ENCODE measurements at regions not wholly inside any gene's neighbourhood (a gene's known extent, or its start where the extent isn't known, plus 50 kb on each side); places are given as distances from the start of the nearest gene placed in this dataset.
"Not testable (repeated sequence)": the region's sequence is repeated elsewhere in the genome, so short reads cannot be mapped to it uniquely, and the experiment has no call there.

DNA sequence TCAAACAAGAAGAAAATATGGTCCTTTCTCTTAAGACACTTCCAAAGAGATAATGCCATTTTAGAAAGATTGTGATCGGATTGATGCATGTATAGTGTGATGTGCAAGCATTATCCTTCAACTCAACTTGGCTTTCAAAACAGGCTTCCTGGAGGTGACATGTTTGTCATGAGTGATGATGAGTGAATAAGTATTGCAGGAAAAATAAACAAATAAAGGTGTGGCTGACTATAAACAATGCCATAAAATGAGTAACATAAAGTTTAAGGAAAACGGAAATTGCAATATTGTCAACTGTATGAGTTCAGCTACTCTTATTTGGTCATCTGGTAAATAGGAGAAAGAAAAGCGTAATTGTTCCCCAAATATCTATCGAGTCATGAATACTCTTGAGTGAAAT lies 1283.7 kb downstream of the PCDH9 start:
- no peak for DNase-seq (ENCODE audit: low spot score)

- DNase-seq (ENCODE audit: low spot score), result no peak
Measured at GRCh38 chr13:65943708-65944107, 1286.4 kb downstream of the PCDH9 start.

DNA sequence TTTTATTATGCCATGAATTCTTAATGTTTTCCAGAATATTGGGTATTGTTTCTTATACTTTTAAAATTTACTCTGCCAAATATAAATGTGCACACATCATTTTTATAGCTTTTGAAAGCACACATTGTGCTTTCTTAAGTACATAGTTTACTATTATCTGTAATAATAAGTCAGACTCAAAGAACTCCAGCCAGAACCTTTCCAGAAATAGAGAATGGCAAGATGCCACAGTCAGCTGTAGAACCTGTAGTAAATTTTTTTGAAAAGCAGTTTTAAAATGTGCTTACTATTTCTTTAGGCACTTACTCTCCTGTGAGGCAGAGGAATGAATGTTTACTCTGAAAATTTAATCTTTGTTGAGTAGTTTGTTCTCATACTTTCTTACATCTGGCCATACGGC lies 1287.1 kb downstream of the PCDH9 start:
- no peak for DNase-seq (ENCODE audit: low spot score)

- no peak for DNase-seq (ENCODE audit: low spot score)
Measured at GRCh38 chr13:65940720-65941119, 1289.4 kb downstream of the PCDH9 start.

DNA sequence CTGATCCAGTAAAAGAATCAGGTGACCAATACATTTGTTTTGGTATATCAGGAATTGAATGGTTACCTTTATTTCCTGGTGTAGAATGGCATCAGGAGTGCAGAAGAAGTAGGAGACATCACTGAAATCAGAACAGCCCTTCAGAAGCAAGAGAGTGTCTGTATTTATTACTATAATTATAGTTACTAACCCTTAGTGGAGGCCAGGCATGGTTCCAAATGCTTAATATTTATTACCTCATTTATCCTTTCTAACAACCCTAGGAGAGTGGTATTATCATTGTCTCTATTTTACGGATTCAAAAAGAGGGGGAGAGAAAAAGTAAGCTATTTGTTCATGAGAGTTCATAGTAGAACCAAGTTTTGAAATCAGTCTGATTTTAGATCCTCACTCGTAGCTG lies 1292.9 kb downstream of the PCDH9 start:
- DNase-seq (ENCODE audit: low spot score), result no peak

DNA sequence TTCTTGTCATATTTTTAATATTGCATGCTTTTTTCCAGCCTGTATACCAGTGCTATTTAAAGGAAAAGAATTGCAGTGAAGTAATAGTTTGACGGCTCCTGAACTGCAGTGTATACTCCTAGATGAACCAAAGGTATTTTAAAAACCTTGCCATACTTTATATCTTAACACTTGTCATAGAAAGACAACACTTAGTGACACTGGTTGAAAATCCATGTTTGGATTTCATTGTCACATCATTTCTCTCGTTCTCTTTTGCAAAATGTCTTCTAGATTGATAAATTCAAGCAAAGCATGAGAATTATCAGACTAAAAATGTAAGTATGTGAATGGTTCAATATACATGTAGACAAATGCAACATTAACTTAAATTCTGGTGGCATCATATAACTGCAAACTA lies 1293.9 kb downstream of the PCDH9 start:
- no peak for DNase-seq (ENCODE audit: low spot score)

DNA sequence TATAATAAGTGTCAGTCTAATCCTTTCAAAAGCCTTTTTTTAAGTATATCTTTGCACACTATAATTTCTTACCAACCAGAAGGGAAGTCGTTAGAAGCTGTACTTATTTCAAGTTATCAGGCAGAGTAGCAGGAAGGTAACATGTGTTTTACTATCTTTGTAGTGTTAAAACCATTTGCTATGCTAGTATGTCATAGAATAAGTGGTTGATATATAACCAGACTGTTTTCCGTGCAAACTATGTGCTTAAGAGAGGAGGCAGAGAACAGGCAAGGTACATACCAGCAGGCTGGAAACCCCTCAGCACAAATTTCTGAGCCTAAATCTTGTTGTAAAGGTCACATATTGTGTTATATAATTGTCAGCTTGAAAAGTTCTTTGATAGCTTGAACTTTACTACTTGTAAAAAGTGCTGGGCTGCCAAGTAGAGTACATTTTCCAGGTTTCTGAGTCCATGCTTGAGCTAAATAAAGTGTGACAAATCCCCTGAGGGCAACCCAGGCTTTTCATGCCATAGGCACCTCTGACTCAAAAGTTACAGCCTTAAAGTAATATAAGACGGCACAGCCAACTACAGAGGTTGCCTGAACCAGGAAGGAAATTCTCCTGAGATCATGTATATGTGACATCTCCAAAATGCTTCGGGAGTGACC lies 1297.4 kb downstream of the PCDH9 start:
- DNase-seq (ENCODE audit: low spot score), result no peak

GRCh38 chr13:65932013-65932412 lies 1298.1 kb downstream of the PCDH9 start:
- no peak for DNase-seq (ENCODE audit: low spot score)

GRCh38 chr13:65929436-65929835 lies 1300.7 kb downstream of the PCDH9 start:
- DNase-seq (ENCODE audit: low spot score), result no peak

DNA sequence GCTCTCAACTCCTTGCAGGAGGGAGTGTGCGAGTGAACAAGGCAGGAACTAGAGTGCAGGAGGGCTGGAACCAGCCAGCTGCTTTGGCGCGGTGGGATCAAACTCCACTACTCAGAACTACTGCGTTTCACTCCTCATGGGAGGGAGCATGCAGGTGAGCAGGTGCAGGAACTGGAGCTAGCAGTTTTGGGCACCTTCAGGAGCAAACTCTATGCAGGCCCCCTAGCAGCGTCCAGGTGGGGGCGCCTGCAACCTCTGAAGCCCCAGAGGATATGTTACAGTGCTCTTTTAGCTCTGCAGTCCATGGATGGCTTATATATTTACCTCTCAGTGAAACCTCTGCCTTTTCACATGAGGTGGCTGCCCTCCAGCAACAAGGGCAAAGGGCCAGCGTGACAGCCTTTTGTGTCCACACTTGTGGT lies 1303.4 kb downstream of the PCDH9 start:
- DNase-seq (ENCODE audit: low spot score), result no peak

DNA sequence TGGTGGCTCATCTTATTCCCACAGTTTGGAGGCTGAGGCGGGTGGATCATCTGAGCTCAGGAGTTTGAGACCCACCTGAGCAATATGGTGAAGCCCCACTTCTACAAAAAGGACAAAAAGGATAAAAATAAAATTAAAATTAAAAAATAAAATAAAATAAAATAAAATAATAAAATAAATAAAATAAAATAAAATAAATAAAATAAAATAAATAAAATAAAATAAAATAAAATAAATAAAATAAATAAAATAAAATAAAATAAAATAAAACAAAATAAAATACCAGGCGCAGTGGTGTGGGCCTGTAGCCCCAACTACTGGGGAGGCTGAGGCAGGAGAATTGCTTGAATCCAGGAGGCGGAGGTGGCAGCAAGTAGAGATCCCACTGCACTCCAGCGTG lies 1307.3 kb downstream of the PCDH9 start:
- DNase-seq (ENCODE audit: low spot score), result not testable (repeated sequence)

- no peak for DNase-seq (ENCODE audit: low spot score)
Measured at GRCh38 chr13:65921933-65922332, 1308.2 kb downstream of the PCDH9 start.

- no peak for DNase-seq (ENCODE audit: low spot score)
Measured at GRCh38 chr13:65917731-65918130, 1312.4 kb downstream of the PCDH9 start.

- DNase-seq (ENCODE audit: low spot score), result no peak
Measured at GRCh38 chr13:65915195-65915594, 1314.9 kb downstream of the PCDH9 start.

DNA sequence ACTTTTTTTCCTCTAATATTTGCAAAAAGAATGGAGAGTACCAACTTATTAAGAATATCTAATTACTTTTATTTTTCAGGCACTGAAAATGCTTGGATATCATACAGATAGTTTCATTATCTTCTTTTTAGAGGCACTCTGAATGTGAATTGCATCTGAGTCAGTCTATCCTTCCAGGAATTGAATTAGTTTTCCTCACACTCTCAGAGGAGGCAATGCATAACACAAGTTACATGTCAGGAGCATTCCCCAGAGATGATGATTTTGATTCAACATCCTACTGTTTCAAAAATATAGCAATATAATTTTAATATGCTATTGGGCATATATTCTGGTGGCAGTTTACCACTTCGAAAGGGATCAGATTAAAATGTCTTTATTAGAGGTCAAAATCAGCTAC lies 1315.4 kb downstream of the PCDH9 start:
- DNase-seq (ENCODE audit: low spot score), result no peak

DNA sequence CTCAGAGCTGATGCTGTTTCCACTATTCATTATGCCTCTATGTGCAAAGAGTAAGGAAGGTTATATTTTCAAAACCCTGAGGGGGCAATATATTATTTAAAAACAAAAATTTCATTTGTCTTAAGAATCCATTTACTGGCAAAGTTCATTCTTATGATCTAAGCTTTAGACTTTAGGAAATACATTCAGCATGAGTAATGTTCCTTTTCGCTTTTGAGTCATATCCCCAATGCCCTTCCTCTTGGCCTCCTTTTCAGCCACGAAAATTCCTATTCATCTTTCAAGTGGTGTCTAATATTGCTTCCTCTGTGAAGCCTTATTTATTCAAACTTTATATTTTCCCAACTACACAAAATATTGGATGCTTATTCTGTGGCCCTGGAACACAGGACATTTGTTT lies 1317.0 kb downstream of the PCDH9 start:
- DNase-seq (ENCODE audit: low spot score), result no peak

- no peak for DNase-seq (ENCODE audit: low spot score)
Measured at GRCh38 chr13:65912516-65912915, 1317.6 kb downstream of the PCDH9 start.

DNA sequence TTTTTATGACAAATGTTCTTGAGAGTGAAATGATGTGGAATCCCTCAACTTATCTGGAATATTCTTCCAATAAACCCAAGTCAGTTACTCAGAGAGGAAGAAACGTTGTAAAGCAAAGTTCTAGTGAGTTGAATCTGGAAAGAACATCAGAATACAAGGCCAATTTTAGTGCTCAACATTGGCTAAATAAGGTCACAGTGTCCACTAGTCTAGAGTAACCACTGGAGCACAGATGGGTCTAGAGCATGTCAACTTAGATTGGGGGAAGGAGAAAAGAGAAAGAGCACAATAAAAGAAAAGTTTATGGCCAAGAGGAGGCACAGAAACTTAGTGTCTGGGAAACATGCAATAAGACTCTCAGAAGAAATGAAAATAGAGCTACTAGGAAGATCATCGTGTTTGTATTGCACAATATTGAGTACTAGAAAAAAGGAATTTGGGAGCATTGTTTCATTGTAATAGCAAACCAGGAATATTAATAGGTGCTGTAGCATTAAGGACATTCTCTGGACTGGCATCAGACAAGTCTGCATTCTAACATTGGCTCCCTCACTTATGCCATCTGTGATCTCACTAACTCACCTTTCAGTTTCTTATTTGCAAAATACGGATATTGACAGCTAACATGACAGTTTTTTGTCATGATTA lies 1318.5 kb downstream of the PCDH9 start:
- DNase-seq (ENCODE audit: low spot score), result no peak

GRCh38 chr13:65909501-65909900 lies 1320.6 kb downstream of the PCDH9 start:
- no peak for DNase-seq (ENCODE audit: low spot score)

GRCh38 chr13:65907666-65908525 lies 1322.2 kb downstream of the PCDH9 start:
- DNase-seq (ENCODE audit: low spot score), result no peak

GRCh38 chr13:65901723-65902122 lies 1328.4 kb downstream of the PCDH9 start:
- DNase-seq (ENCODE audit: low spot score), result peak; percentile 1

GRCh38 chr13:65894049-65894448 lies 1336.1 kb downstream of the PCDH9 start:
- no peak for DNase-seq (ENCODE audit: low spot score)

DNA sequence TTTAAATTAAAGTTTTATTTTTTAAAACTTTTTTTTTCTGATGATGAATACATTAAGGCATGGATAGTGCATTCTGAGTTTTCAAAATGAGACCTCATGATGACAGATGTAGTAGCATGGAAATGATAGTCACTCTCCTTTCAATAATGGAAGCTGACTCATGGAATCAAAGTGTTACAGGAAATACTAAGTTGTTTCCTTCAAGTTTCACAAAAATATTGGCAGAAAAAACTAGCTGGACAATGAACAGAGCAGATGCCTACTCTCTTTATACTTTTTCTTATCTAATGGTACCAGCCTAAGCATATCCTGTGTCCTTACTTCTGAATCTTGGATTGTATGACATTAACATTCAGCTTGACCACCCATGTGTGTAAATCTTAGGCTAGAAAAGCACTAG lies 1337.3 kb downstream of the PCDH9 start:
- DNase-seq (ENCODE audit: low spot score), result no peak

Measured in SK-N-DZ (cell line).